ENCODE measurements at regions not wholly inside any gene's neighbourhood (a gene's known extent, or its start where the extent isn't known, plus 50 kb on each side); places are given as distances from the start of the nearest gene placed in this dataset.

DNA sequence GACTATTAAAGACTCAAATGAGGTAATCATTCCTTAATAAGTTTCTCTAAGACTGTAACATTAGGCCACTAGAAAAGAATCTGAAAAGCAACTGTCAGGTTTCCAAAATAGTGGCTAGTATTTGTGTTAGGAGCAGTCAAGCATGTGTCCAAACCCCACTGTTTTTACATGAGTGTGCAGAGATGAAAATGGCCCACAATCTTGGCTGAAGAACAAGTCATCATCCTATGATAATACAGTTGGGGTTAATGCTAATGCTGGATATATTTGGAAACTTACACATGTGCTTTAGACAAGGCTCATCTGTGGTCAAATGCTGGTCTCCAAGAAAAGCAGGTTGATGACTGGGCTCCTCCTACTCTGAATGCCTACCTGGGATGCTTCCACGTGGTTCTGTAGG is 73.6 kb downstream of the MAIP1 start:
- H3K4me3 ChIP-seq (ENCODE audit: low read depth, low read length): no peak overlapping the region
- TF ChIP-seq, protein P1, sequence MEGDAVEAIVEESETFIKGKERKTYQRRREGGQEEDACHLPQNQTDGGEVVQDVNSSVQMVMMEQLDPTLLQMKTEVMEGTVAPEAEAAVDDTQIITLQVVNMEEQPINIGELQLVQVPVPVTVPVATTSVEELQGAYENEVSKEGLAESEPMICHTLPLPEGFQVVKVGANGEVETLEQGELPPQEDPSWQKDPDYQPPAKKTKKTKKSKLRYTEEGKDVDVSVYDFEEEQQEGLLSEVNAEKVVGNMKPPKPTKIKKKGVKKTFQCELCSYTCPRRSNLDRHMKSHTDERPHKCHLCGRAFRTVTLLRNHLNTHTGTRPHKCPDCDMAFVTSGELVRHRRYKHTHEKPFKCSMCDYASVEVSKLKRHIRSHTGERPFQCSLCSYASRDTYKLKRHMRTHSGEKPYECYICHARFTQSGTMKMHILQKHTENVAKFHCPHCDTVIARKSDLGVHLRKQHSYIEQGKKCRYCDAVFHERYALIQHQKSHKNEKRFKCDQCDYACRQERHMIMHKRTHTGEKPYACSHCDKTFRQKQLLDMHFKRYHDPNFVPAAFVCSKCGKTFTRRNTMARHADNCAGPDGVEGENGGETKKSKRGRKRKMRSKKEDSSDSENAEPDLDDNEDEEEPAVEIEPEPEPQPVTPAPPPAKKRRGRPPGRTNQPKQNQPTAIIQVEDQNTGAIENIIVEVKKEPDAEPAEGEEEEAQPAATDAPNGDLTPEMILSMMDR (IDR thresholded peaks at IDR 0.05; ENCODE audit: borderline replicate concordance, insufficient read depth, low read depth, low read length): no peak

DNA sequence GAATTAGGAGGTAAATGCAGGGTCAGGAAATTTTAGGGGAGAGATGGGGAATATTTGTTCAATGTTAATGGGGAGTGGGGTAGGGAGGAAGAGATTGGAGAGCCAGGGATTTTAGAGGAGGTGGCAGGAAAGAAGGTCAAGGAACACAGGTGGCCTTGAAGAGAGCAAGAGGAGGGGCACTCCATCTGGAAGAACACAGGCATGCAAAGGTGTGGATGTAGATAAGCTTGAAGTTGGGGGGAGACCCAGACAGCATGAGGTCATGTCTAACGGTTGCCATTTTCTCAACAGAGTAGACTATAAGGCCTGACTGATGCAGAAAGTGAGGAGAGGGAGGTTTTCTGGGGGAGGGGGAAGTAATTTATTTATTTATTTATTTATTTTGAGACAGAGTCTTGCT is 77.5 kb downstream of the MAIP1 start:
- H3K4me3 ChIP-seq (ENCODE audit: low read depth, low read length): no peak overlapping the region
- TF ChIP-seq, protein P1 (IDR thresholded peaks at IDR 0.05; ENCODE audit: borderline replicate concordance, insufficient read depth, low read depth, low read length): no peak

DNA sequence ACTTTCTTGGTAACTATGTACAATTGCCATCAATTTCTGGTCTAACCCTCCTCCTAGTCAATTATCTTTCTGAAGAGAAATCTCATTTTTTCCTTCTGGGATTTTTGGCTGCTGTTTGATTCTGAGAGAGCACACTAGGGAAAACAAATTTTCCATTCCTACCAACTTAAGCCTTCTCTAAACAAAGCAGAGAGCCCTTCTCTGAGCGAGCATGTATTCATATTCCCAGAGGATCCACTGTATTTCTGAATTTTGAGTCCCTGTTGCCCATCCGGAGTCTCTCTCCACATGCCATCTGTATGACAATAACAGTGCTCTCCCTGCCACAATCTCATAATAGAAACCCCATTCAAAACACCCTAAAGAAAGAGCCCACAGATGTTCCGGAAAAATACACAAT is 78.5 kb downstream of the MAIP1 start:
- H3K4me3 ChIP-seq (ENCODE audit: low read depth, low read length): no peak overlapping the region
- TF ChIP-seq, protein P1 (IDR thresholded peaks at IDR 0.05; ENCODE audit: borderline replicate concordance, insufficient read depth, low read depth, low read length): no peak

DNA sequence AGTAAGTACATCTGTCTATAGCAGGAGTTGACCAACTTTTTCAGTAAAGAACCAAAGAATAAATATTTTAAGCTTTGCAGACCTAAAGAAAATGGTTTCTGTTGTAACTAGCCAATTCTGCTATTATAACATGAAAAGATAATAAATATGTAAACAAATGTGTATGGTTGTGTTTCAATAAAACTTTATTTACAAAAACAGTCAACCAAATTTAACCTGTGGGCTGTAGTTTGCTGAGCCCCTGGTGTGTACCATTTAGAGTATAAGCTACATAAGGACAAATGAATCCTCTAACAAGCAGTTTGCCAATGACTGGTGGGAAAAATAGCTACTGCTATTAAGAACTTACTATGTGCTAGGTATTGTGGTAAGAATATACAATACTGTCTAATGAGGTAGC is 79.4 kb downstream of the MAIP1 start:
- TF ChIP-seq, protein P1 (IDR thresholded peaks at IDR 0.05; ENCODE audit: borderline replicate concordance, insufficient read depth, low read depth, low read length): no peak

DNA sequence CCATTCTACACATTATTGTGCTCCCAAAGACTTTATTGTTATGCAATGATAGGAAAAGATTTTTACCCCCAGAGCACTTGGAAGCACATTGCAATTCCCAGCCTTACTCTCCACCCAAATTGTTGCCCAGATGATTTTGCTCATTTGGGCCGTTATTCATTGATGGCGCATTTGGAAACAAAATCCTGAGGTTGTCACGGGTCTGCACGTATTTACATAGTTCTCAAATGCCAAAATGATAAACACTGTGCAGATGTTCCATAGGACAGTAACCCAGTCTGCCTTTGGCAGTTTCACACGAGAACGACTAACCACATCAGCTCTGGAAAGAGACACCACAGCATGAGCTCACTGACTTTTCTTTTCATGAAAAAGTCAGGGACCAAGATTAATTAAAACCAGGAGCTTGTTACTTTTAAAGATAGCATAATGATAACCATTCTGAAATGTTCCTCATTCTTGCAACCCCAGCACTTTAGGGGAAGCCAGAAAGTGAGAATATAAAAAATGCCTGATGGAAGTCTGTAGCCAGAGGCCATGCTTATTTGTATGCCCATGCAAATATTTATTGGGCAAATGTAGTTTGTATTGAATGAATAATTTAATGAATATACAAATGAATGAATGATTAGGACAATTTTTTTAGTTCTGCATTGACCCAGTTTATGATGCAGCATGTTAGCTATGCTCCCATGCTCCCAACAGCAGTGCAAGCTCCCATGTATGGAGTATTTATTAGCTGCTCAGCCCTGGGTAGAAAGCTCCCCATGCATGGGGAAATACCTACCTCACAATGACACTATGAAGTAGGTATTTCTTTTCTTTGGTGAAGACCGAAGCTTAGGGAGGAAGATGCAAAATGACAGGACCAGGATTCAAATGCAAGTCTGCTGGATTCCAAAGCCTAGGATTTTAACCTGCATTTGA is 84.6 kb downstream of the MAIP1 start:
- H3K4me3 ChIP-seq (ENCODE audit: low read depth, low read length): no peak overlapping the region
- TF ChIP-seq, protein P1 (IDR thresholded peaks at IDR 0.05; ENCODE audit: borderline replicate concordance, insufficient read depth, low read depth, low read length): no peak

More for the DNA sequence above, 79.4 kb downstream of the MAIP1 start:
- no peak overlapping the region for H3K4me3 ChIP-seq (ENCODE audit: low read depth, low read length)

DNA sequence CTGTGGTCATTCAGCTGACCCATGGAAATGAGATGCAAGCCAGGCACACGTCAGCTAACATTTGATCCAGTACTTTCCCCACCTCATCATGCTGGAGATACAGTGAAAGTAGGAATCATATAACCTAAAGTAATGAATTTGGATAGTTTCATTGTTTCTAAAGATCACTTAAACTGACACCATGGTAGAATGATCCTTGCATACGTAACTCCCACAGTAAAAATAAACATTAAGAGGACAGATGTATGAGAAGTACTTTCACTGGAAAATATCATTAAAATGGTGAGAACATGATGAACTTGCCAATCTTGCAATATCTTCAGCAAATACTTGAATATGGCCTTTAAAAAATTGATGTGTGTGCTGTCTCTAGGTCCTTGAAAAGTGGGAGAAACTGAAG is 85.4 kb downstream of the MAIP1 start:
- no peak overlapping the region for H3K4me3 ChIP-seq (ENCODE audit: low read depth, low read length)
- TF ChIP-seq, protein P1 (IDR thresholded peaks at IDR 0.05; ENCODE audit: borderline replicate concordance, insufficient read depth, low read depth, low read length): no peak

DNA sequence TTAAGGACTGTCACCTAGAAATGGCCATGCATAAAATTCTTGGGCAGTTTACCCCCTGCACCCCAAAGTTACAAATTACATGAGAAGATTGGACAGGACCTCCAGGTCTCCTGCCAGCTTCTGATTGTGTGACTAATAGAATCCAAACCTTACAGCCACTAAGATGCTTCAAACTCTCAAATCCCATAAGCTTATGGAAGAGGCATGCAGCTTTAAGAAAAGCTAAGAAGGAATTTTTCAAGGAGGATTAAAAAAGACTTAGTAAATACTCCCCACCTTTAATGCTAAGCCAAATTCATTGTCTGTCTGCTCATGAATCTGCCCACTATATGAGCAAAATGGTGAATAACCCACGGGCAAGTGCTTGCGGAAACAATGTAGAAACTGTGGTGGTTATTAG is 86.3 kb downstream of the MAIP1 start:
- TF ChIP-seq, protein P1 (IDR thresholded peaks at IDR 0.05; ENCODE audit: borderline replicate concordance, insufficient read depth, low read depth, low read length): no peak
- H3K4me3 ChIP-seq (ENCODE audit: low read depth, low read length): no peak overlapping the region
